Kidney (tissue), 13 donors: ENCODE measurements at regions not wholly inside any gene's neighbourhood (a gene's known extent, or its start where the extent isn't known, plus 50 kb on each side); places are given as distances from the start of the nearest gene placed in this dataset.

Experiments
- DNase-seq, 5 donors: peaks; one replicate each; pipeline ENCODE4 v3.0.0-alpha.2; 2013 to 2020
- FAIRE-seq: peaks from 2 replicates; lab custom pipeline; 2012; peaks lifted over from hg19 to GRCh38; lab: Jason Lieb, UNC
- H3K27ac ChIP-seq, 2 donors: one replicate each; pipeline ENCODE4 v1.7.0; 2013; ENCODE audit warnings: low read depth in 2 of 2, low read length in 2 of 2, inconsistent platforms in 1 of 2
- H3K27me3 ChIP-seq: one replicate; pipeline ENCODE4 v1.7.1; 2013; ENCODE audit warnings: low read length, inconsistent platforms; ENCODE audit not compliant: control insufficient read depth, insufficient read depth
- H3K36me3 ChIP-seq, 3 donors: one replicate each; pipeline versions ENCODE4 v1.7.0 to v1.7.1; 2013; ENCODE audit warnings: low read length in 3 of 3, control low read depth in 1 of 3, inconsistent platforms in 1 of 3; ENCODE audit not compliant: insufficient read depth in 3 of 3, control insufficient read depth in 2 of 3
- H3K4me1 ChIP-seq, 3 donors: one replicate each; pipeline versions ENCODE4 v1.7.0 to v1.7.1; 2013; ENCODE audit warnings: low read length in 3 of 3, inconsistent platforms in 1 of 3, low read depth in 1 of 3; ENCODE audit not compliant: control insufficient read depth in 2 of 3, insufficient read depth in 2 of 3
- H3K4me3 ChIP-seq, 3 donors: one replicate each; pipeline versions ENCODE4 v1.7.0 to v1.8.1; 2013; ENCODE audit warnings: low read length in 3 of 3, control low read depth in 1 of 3, inconsistent platforms in 1 of 3
- H3K9ac ChIP-seq, 3 donors: one replicate each; pipeline versions ENCODE4 v1.7.0 to v1.7.1; 2013; ENCODE audit warnings: low read length in 3 of 3, control low read depth in 1 of 3, inconsistent platforms in 1 of 3
- H3K9me3 ChIP-seq, 3 donors: one replicate each; pipeline versions ENCODE4 v1.7.0 to v1.7.1; 2013; ENCODE audit warnings: low read length in 3 of 3, control low read depth in 1 of 3, inconsistent platforms in 1 of 3; ENCODE audit not compliant: control insufficient read depth in 2 of 3, insufficient read depth in 1 of 3
- intact Hi-C: fragments of 100-400 bp; cut with DNase I; formaldehyde crosslinking; loops from one replicate; pipeline ENCODE4 v1.11.1; 2022
- TF ChIP-seq, protein P1 (sequence below): IDR thresholded peaks from 3 replicates; pipeline ENCODE4 v1.5.1; 2012; ENCODE audit warnings: mild to moderate bottlenecking, moderate library complexity, borderline replicate concordance; ENCODE audit not compliant: insufficient read depth; ENCODE audit errors: extremely low read depth
- donor health status: control.
- donor health status: control.
- donor health status: control.
- donor health status: control.
- donor health status: control.
- donor health status: DM: yes; HTN: yes; CAD: no.
- donor health status: Normal renal cell carcinoma (clear cell type).

GRCh38 chr17:54836723-54837462, 63.8 kb upstream of the TOM1L1 start:
- peaks cover 0 to 6% (median 0%) of the 10 kb centered on the region in 3 donors for H3K9me3 ChIP-seq
- H3K4me1 ChIP-seq, result no peaks in the 10 kb centered on the region
- H3K36me3 ChIP-seq, result no peaks in the 10 kb centered on the region
- no peak overlapping the region for H3K27ac ChIP-seq
- intact Hi-C loops, result no loop called here
- no peak overlapping the region for H3K9ac ChIP-seq
- TF ChIP-seq, protein P1, sequence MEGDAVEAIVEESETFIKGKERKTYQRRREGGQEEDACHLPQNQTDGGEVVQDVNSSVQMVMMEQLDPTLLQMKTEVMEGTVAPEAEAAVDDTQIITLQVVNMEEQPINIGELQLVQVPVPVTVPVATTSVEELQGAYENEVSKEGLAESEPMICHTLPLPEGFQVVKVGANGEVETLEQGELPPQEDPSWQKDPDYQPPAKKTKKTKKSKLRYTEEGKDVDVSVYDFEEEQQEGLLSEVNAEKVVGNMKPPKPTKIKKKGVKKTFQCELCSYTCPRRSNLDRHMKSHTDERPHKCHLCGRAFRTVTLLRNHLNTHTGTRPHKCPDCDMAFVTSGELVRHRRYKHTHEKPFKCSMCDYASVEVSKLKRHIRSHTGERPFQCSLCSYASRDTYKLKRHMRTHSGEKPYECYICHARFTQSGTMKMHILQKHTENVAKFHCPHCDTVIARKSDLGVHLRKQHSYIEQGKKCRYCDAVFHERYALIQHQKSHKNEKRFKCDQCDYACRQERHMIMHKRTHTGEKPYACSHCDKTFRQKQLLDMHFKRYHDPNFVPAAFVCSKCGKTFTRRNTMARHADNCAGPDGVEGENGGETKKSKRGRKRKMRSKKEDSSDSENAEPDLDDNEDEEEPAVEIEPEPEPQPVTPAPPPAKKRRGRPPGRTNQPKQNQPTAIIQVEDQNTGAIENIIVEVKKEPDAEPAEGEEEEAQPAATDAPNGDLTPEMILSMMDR, result no peak
- DNase-seq, result no peak
- no peak overlapping the region for H3K4me3 ChIP-seq
- no peaks in the 10 kb centered on the region for H3K27me3 ChIP-seq
- no peak for FAIRE-seq

- DNase-seq, result no peak
- no peaks in the 10 kb centered on the region for H3K27me3 ChIP-seq
- FAIRE-seq, result no peak
- H3K27ac ChIP-seq, result no peak overlapping the region
- intact Hi-C loops, result no loop called here
- no peaks in the 10 kb centered on the region for H3K4me1 ChIP-seq
- TF ChIP-seq, protein P1, result no peak
- no peaks in the 10 kb centered on the region for H3K36me3 ChIP-seq
- H3K9me3 ChIP-seq, result peaks cover 0 to 6% (median 0%) of the 10 kb centered on the region in 3 donors
- H3K9ac ChIP-seq, result no peak overlapping the region
- no peak overlapping the region for H3K4me3 ChIP-seq
These were observed 61.8 kb upstream of the TOM1L1 start for GRCh38 chr17:54838651-54839421.

GRCh38 chr17:54839447-54839846, 61.2 kb upstream of the TOM1L1 start:
- Histone ChIP-seq H3K27ac (no peak overlapping the region), H3K4me1 (no peaks in the 10 kb centered on the region), H3K36me3 (no peaks in the 10 kb centered on the region), H3K27me3 (no peaks in the 10 kb centered on the region), H3K9ac (no peak overlapping the region), H3K9me3 (peaks cover 0 to 6% (median 0%) of the 10 kb centered on the region in 3 donors), H3K4me3 (no peak overlapping the region)
- intact Hi-C loops, result no loop called here
- FAIRE-seq (no peak), DNase-seq (no peak)
- TF ChIP-seq, protein P1, result no peak
